PC-9 (cell line): ENCODE measurements at regions not wholly inside any gene's neighbourhood (a gene's known extent, or its start where the extent isn't known, plus 50 kb on each side); places are given as distances from the start of the nearest gene placed in this dataset.

Experiments used
- CTCF ChIP-seq: fragments of 200-600 bp; sonication (generic); conservative IDR thresholded peaks from 2 replicates; pipeline ENCODE4 v1.6.1; 2017; ENCODE audit warnings: mixed run types, antibody characterized with exemption, mild to moderate bottlenecking, moderate library complexity
- EZH2 ChIP-seq: fragments of 200-600 bp; sonication (generic); IDR thresholded peaks from 2 replicates; pipeline ENCODE4 v1.8.0; 2017; ENCODE audit warnings: antibody characterized with exemption, low read depth

- TF ChIP-seq EZH2: no peak
- TF ChIP-seq CTCF: no peak
Measured at GRCh38 chr17:14933676-14934075, 331.4 kb downstream of the PMP22 start.
